ENCODE measurements at regions not wholly inside any gene's neighbourhood (a gene's known extent, or its start where the extent isn't known, plus 50 kb on each side); places are given as distances from the start of the nearest gene placed in this dataset.

GRCh38 chr18:49697757-49698524 lies 115.4 kb downstream of the ACAA2 start:
- no peak for DNase-seq (ENCODE audit: extremely low read depth, low read depth)
- no peak for TF ChIP-seq CTCF (IDR thresholded peaks at IDR 0.05; ENCODE audit: low read depth, low read length, missing control alignments)
- no peak overlapping the region for H3K4me3 ChIP-seq (replicated peaks; ENCODE audit: low read depth, low read length)

- DNase-seq (ENCODE audit: extremely low read depth, low read depth): no peak
- H3K4me3 ChIP-seq (replicated peaks; ENCODE audit: low read depth, low read length): no peak overlapping the region
- TF ChIP-seq CTCF (IDR thresholded peaks at IDR 0.05; ENCODE audit: low read depth, low read length, missing control alignments): no peak
Observed at GRCh38 chr18:49697049-49697448, 116.3 kb downstream of the ACAA2 start.

- H3K4me3 ChIP-seq (replicated peaks; ENCODE audit: low read depth, low read length): no peak overlapping the region
- no peak for TF ChIP-seq CTCF (IDR thresholded peaks at IDR 0.05; ENCODE audit: low read depth, low read length, missing control alignments)
- DNase-seq (ENCODE audit: extremely low read depth, low read depth): no peak
Observed at GRCh38 chr18:49694402-49694801, 118.9 kb downstream of the ACAA2 start.

GRCh38 chr18:49693717-49694005 lies 119.7 kb downstream of the ACAA2 start:
- H3K4me3 ChIP-seq (replicated peaks; ENCODE audit: low read depth, low read length): no peak overlapping the region
- TF ChIP-seq CTCF (IDR thresholded peaks at IDR 0.05; ENCODE audit: low read depth, low read length, missing control alignments): no peak
- no peak for DNase-seq (ENCODE audit: extremely low read depth, low read depth)

- no peak for DNase-seq (ENCODE audit: extremely low read depth, low read depth)
- no peak for TF ChIP-seq CTCF (IDR thresholded peaks at IDR 0.05; ENCODE audit: low read depth, low read length, missing control alignments)
- H3K4me3 ChIP-seq (replicated peaks; ENCODE audit: low read depth, low read length): no peak overlapping the region
Observed at GRCh38 chr18:49692906-49693716, 120.2 kb downstream of the ACAA2 start.

- no peak for TF ChIP-seq CTCF (IDR thresholded peaks at IDR 0.05; ENCODE audit: low read depth, low read length, missing control alignments)
- H3K4me3 ChIP-seq (replicated peaks; ENCODE audit: low read depth, low read length): no peak overlapping the region
- DNase-seq (ENCODE audit: extremely low read depth, low read depth): peak; percentile 56
Observed at GRCh38 chr18:49691177-49691608, 122.1 kb downstream of the ACAA2 start.

Data from HFF-Myc (cell line).